Astrocyte (in vitro differentiated cells and primary cell): ENCODE measurements at regions not wholly inside any gene's neighbourhood (a gene's known extent, or its start where the extent isn't known, plus 50 kb on each side); places are given as distances from the start of the nearest gene placed in this dataset.

Source experiments
- EZH2 ChIP-seq: IDR thresholded peaks from 2 replicates; pipeline ENCODE4 v1.6.1; 2012; ENCODE audit warnings: mild to moderate bottlenecking, low read length, inconsistent platforms; ENCODE audit not compliant: insufficient read depth
- TF ChIP-seq, protein P1 (sequence below): IDR thresholded peaks from 2 replicates; pipeline ENCODE4 v1.5.1; 2011; ENCODE audit warnings: low read depth, mild to moderate bottlenecking, inconsistent platforms, low read length, moderate library complexity; ENCODE audit not compliant: insufficient read depth

- TF ChIP-seq, protein P1, sequence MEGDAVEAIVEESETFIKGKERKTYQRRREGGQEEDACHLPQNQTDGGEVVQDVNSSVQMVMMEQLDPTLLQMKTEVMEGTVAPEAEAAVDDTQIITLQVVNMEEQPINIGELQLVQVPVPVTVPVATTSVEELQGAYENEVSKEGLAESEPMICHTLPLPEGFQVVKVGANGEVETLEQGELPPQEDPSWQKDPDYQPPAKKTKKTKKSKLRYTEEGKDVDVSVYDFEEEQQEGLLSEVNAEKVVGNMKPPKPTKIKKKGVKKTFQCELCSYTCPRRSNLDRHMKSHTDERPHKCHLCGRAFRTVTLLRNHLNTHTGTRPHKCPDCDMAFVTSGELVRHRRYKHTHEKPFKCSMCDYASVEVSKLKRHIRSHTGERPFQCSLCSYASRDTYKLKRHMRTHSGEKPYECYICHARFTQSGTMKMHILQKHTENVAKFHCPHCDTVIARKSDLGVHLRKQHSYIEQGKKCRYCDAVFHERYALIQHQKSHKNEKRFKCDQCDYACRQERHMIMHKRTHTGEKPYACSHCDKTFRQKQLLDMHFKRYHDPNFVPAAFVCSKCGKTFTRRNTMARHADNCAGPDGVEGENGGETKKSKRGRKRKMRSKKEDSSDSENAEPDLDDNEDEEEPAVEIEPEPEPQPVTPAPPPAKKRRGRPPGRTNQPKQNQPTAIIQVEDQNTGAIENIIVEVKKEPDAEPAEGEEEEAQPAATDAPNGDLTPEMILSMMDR: no peak
- no peak for TF ChIP-seq EZH2
Observed at GRCh38 chr13:90362707-90363106, 984.8 kb upstream of the MIR17HG start.
